SU-DHL-6 (cell line): ENCODE measurements at regions not wholly inside any gene's neighbourhood (a gene's known extent, or its start where the extent isn't known, plus 50 kb on each side); places are given as distances from the start of the nearest gene placed in this dataset.

Experiments used
- H2AFZ ChIP-seq: fragments of 200-600 bp; sonication (generic); 2 replicates; pipeline ENCODE4 v1.6.1; 2014; ENCODE audit warnings: low read depth, mild to moderate bottlenecking, moderate library complexity, mixed read lengths, antibody characterized with exemption, low read length; ENCODE audit not compliant: severe bottlenecking
- H3F3A ChIP-seq: fragments of 200-600 bp; shearing (Covaris generic); 2 replicates; pipeline ENCODE4 v1.6.0; 2016; ENCODE audit warnings: antibody characterized with exemption, mild to moderate bottlenecking; ENCODE audit not compliant: insufficient read depth
- H3K27ac ChIP-seq: fragments of 200-600 bp; sonication (generic); 2 replicates; pipeline ENCODE4 v1.5.1; 2016; ENCODE audit warnings: low read depth, mild to moderate bottlenecking, low read length, moderate library complexity, mixed read lengths
- H3K27me3 ChIP-seq: fragments of 200-600 bp; sonication (generic), shearing (Covaris generic); 2 replicates; pipeline ENCODE4 v1.6.0; 2014; ENCODE audit warnings: mild to moderate bottlenecking, low read length
- H3K36me3 ChIP-seq: fragments of 200-600 bp; sonication (generic); 2 replicates; pipeline ENCODE4 v1.6.1; 2014; ENCODE audit warnings: mild to moderate bottlenecking, low read length, mixed read lengths
- H3K4me2 ChIP-seq: fragments of 300-600, 200-600 bp; shearing (Covaris generic), sonication (generic); 2 replicates; pipeline ENCODE4 v1.6.0; 2014; ENCODE audit warnings: low read length, low read depth, mild to moderate bottlenecking; ENCODE audit not compliant: poor library complexity, severe bottlenecking
- H3K4me3 ChIP-seq: fragments of 200-600 bp; sonication (generic); 2 replicates; pipeline ENCODE4 v1.5.1; 2014; ENCODE audit warnings: antibody characterized with exemption, low read length, mild to moderate bottlenecking, mixed read lengths; ENCODE audit not compliant: insufficient read depth, poor library complexity, severe bottlenecking
- H3K79me2 ChIP-seq: fragments of 200-600 bp; sonication (generic); 2 replicates; pipeline ENCODE4 v1.6.1; 2014; ENCODE audit warnings: mild to moderate bottlenecking, low read length, moderate library complexity; ENCODE audit not compliant: insufficient read depth
- H3K9ac ChIP-seq: fragments of 200-600 bp; sonication (generic); 2 replicates; pipeline ENCODE4 v1.7.0; 2014; ENCODE audit warnings: mild to moderate bottlenecking, low read length
- H3K9me2 ChIP-seq: fragments of 200-600 bp; sonication (generic); replicated peaks from 2 replicates; pipeline ENCODE4 v1.6.1; 2014; ENCODE audit warnings: low read length; ENCODE audit not compliant: insufficient read depth
- H3K9me3 ChIP-seq: fragments of 200-600 bp; sonication (generic); 2 replicates; pipeline ENCODE4 v1.6.1; 2014; ENCODE audit warnings: low read length, mixed read lengths; ENCODE audit not compliant: insufficient read depth
- H4K20me1 ChIP-seq: fragments of 200-600 bp; sonication (generic); 2 replicates; pipeline ENCODE4 v1.6.1; 2014; ENCODE audit warnings: low read depth, mild to moderate bottlenecking, antibody characterized with exemption, low read length, moderate library complexity, mixed read lengths
- EZH2phosphoT487 ChIP-seq: fragments of 200-600 bp; sonication (generic), shearing (Covaris generic); conservative IDR thresholded peaks from 2 replicates; pipeline ENCODE4 v1.6.1; 2018; ENCODE audit warnings: mild to moderate bottlenecking, antibody characterized with exemption, low read length, moderate library complexity, mixed read lengths
- TF ChIP-seq, protein P1 (sequence below): fragments of 200-600 bp; sonication (generic); IDR thresholded peaks from one replicate; pipeline ENCODE4 v1.5.1; 2017; ENCODE audit warnings: antibody characterized with exemption, mild to moderate bottlenecking, low read length, moderate library complexity; ENCODE audit not compliant: insufficient read depth, poor library complexity, severe bottlenecking

DNA sequence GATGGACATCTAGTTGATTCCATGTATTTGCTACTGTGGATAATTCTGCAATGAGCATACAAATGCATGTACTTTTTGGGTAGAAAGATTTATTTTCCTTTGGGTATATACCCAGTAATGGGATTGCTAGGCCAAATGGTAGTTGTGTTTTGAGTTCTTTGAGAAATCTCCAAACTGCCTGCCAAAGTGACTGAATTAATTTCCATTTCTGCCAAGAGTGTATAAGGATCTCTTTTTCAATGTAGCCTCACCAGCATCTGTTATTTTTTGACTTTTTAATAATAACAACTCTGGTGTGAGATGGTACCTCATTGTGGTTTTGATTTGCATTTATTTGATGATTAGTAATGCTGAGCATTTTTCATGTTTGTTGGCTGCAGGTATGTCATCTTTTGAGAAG, 435.0 kb upstream of the CBLB start:
- H3K9ac ChIP-seq: no peak overlapping the region
- no peaks in the 10 kb centered on the region for H3K9me3 ChIP-seq
- no peaks in the 10 kb centered on the region for H4K20me1 ChIP-seq
- H3K27ac ChIP-seq: no peak overlapping the region
- H3K27me3 ChIP-seq: no peaks in the 10 kb centered on the region
- no peaks in the 10 kb centered on the region for H3K36me3 ChIP-seq
- no peak overlapping the region for H3K4me3 ChIP-seq
- H2AFZ ChIP-seq: peak overlapping the region; percentile 12
- H3K9me2 ChIP-seq: no peaks in the 10 kb centered on the region
- 0 out of 2 replicates have a peak, but pooled peaks cover 3% of the 10 kb centered on the region for H3F3A ChIP-seq
- no peaks in the 10 kb centered on the region for H3K79me2 ChIP-seq
- peak overlapping the region; percentile 33 for H3K4me2 ChIP-seq
- TF ChIP-seq, protein P1, sequence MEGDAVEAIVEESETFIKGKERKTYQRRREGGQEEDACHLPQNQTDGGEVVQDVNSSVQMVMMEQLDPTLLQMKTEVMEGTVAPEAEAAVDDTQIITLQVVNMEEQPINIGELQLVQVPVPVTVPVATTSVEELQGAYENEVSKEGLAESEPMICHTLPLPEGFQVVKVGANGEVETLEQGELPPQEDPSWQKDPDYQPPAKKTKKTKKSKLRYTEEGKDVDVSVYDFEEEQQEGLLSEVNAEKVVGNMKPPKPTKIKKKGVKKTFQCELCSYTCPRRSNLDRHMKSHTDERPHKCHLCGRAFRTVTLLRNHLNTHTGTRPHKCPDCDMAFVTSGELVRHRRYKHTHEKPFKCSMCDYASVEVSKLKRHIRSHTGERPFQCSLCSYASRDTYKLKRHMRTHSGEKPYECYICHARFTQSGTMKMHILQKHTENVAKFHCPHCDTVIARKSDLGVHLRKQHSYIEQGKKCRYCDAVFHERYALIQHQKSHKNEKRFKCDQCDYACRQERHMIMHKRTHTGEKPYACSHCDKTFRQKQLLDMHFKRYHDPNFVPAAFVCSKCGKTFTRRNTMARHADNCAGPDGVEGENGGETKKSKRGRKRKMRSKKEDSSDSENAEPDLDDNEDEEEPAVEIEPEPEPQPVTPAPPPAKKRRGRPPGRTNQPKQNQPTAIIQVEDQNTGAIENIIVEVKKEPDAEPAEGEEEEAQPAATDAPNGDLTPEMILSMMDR: no peak
- TF ChIP-seq EZH2phosphoT487: no peak

DNA sequence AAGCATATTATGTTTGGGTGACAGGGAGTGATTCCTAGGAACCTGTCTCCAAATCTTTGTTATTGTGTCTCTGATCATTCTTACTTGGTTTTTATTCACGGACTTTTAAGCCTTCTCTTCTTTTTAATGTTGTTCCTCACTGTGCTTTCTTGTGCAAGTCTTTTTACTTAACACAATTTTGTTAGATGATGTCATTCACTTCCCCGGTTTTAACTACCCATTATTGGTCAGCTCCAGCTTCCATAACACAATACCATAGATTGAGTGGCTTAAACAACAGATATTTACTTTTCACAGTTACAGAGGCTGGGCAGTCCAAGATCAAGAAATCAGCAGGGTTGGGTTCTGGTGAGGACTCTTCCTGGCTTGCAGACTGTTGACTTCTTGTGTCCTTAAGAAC, 436.3 kb upstream of the CBLB start:
- Histone ChIP-seq H3K9me2 (no peaks in the 10 kb centered on the region), H3K4me2 (no peak overlapping the region), H3K27me3 (no peaks in the 10 kb centered on the region), H3K9ac (no peak overlapping the region), H2AFZ (no peak overlapping the region), H3K27ac (no peak overlapping the region), H3K4me3 (no peak overlapping the region), H3F3A (0 out of 2 replicates have a peak, but pooled peaks cover 3% of the 10 kb centered on the region), H3K79me2 (no peaks in the 10 kb centered on the region), H3K9me3 (no peaks in the 10 kb centered on the region), H3K36me3 (no peaks in the 10 kb centered on the region), H4K20me1 (no peaks in the 10 kb centered on the region)
- no peak for TF ChIP-seq EZH2phosphoT487
- TF ChIP-seq, protein P1: no peak

DNA sequence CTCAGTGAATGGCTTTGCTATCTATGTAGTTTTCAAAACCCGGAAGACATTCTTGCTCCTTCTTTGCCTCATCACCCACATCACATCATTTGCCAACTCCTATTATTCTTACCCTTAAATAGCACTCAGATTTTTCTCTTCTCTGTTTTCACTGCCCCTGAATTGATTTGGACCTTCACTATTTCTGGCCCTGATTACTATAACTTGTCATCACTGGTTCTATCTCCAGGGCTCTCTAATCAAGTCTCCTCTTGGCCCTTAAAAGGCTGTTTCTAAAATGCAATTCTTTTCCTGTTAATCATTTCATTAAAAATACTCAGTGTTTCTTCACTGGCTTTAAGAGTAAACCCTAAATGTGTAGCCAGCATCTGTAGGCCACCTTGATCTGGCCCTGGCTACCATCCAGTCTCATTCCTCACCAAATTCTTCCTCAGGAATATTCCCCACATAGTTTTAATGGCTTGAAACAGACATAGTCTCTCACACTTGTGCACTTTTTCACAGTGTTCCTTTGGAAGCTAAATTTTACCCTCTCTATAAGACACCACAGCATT, 437.1 kb upstream of the CBLB start:
- Histone ChIP-seq H3K4me3 (no peak overlapping the region), H3K9me3 (no peaks in the 10 kb centered on the region), H3K27me3 (no peaks in the 10 kb centered on the region), H2AFZ (no peak overlapping the region), H3K4me2 (no peak overlapping the region), H3K79me2 (no peaks in the 10 kb centered on the region), H3F3A (0 out of 2 replicates have a peak, but pooled peaks cover 3% of the 10 kb centered on the region), H3K36me3 (no peaks in the 10 kb centered on the region), H3K9ac (no peak overlapping the region), H3K27ac (no peak overlapping the region), H4K20me1 (no peaks in the 10 kb centered on the region), H3K9me2 (no peaks in the 10 kb centered on the region)
- TF ChIP-seq, protein P1: no peak
- TF ChIP-seq EZH2phosphoT487: no peak
